ENCODE measurements at regions not wholly inside any gene's neighbourhood (a gene's known extent, or its start where the extent isn't known, plus 50 kb on each side); places are given as distances from the start of the nearest gene placed in this dataset.

DNA sequence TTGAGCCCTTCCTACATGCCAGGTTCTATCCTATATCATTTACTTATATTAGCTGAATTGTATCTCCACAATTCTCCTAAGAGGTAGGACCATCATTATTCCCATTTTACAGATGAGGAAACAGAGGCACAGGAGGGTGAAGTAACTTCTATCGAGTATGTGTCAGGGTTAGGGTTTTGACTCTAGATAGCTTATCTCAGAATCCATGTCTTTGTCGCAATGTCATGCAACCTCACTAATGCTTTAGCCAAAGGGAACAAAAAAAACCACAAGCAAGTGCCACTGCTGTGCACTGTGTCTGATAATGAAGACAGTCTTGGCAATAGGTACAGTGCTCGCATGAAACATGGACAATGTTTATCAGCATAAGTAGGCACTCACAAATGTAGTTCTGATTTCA, 95.4 kb upstream of the CLDN14 start:
- H3K36me3 ChIP-seq (replicated peaks; ENCODE audit: low read depth, low read length): no peaks in the 10 kb centered on the region
- no peak overlapping the region for H3K4me2 ChIP-seq (ENCODE audit: low read length)
- peaks cover 6% of the 10 kb centered on the region; the same call in 1 of the 2 replicates for H3K4me1 ChIP-seq (ENCODE audit: low read length)
- no peak overlapping the region for H3K27ac ChIP-seq (ENCODE audit: low read length)
- H2AFZ ChIP-seq (ENCODE audit: low read depth, low read length): no peak overlapping the region
- TF ChIP-seq, protein P1, sequence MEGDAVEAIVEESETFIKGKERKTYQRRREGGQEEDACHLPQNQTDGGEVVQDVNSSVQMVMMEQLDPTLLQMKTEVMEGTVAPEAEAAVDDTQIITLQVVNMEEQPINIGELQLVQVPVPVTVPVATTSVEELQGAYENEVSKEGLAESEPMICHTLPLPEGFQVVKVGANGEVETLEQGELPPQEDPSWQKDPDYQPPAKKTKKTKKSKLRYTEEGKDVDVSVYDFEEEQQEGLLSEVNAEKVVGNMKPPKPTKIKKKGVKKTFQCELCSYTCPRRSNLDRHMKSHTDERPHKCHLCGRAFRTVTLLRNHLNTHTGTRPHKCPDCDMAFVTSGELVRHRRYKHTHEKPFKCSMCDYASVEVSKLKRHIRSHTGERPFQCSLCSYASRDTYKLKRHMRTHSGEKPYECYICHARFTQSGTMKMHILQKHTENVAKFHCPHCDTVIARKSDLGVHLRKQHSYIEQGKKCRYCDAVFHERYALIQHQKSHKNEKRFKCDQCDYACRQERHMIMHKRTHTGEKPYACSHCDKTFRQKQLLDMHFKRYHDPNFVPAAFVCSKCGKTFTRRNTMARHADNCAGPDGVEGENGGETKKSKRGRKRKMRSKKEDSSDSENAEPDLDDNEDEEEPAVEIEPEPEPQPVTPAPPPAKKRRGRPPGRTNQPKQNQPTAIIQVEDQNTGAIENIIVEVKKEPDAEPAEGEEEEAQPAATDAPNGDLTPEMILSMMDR (IDR thresholded peaks at IDR 0.05; ENCODE audit: low read depth, low read length): no peak
- no peak for TF ChIP-seq EZH2phosphoT487 (IDR thresholded peaks at IDR 0.05; ENCODE audit: low read depth)
- H3K27me3 ChIP-seq (ENCODE audit: low read depth, low read length): no peaks in the 10 kb centered on the region
- H3K4me3 ChIP-seq (ENCODE audit: low read length): no peak overlapping the region
- H4K20me1 ChIP-seq (ENCODE audit: insufficient read depth, low read length): no peaks in the 10 kb centered on the region
- no peaks in the 10 kb centered on the region for H3K79me2 ChIP-seq (ENCODE audit: low read length)
- H3K9me3 ChIP-seq (ENCODE audit: insufficient read depth, low read length): no peaks in the 10 kb centered on the region
- H3K9ac ChIP-seq (ENCODE audit: low read length): no peak overlapping the region

DNA sequence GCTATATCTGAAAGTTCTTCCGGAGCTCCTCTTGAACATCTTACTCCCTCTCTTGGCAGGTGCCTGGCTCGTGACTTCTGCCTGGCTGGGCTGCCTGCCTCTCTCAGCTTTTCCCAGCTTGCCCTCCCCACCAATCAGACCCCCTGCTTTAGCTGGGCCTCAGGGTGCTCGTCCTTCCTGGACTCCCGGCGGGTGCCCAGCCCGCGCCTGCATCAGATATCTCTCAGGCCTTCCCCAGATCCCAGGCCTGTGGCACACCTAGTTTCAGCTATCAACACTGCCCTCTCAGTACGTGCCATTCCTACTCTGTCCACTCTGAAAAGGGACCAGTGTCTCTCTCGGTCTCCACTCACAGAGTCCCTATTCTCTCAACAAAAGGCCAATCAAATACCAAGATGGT, 96.5 kb upstream of the CLDN14 start:
- no peaks in the 10 kb centered on the region for H3K27me3 ChIP-seq (ENCODE audit: low read depth, low read length)
- no peak overlapping the region for H3K4me3 ChIP-seq (ENCODE audit: low read length)
- no peaks in the 10 kb centered on the region for H3K36me3 ChIP-seq (replicated peaks; ENCODE audit: low read depth, low read length)
- no peak overlapping the region for H3K27ac ChIP-seq (ENCODE audit: low read length)
- no peak overlapping the region for H3K4me2 ChIP-seq (ENCODE audit: low read length)
- H4K20me1 ChIP-seq (ENCODE audit: insufficient read depth, low read length): no peaks in the 10 kb centered on the region
- no peak overlapping the region for H3K9ac ChIP-seq (ENCODE audit: low read length)
- H3K9me3 ChIP-seq (ENCODE audit: insufficient read depth, low read length): no peaks in the 10 kb centered on the region
- no peak overlapping the region for H2AFZ ChIP-seq (ENCODE audit: low read depth, low read length)
- no peaks in the 10 kb centered on the region for H3K79me2 ChIP-seq (ENCODE audit: low read length)
- TF ChIP-seq, protein P1 (IDR thresholded peaks at IDR 0.05; ENCODE audit: low read depth, low read length): no peak
- TF ChIP-seq EZH2phosphoT487 (IDR thresholded peaks at IDR 0.05; ENCODE audit: low read depth): no peak
- H3K4me1 ChIP-seq (ENCODE audit: low read length): peaks cover 6% of the 10 kb centered on the region

DNA sequence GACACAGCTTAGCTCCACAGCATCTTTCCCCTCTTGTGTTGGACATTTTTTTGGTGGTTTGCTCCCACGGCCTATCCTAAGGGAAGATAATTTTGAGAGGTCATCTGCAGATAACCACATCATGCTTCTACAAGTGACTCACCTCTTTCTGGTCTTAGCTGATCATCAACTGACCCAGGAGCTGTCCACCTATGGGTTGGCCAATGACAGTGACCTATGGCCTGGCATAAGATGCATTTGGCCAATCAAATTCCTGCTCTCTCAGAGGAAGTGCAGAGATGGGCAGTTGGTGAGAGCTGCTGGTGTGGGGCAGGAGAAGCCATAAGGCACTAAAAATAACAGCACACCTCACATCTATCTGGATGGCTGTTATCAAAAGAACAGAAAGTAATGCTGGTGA, 100.0 kb upstream of the CLDN14 start:
- no peaks in the 10 kb centered on the region for H3K9me3 ChIP-seq (ENCODE audit: insufficient read depth, low read length)
- H3K4me1 ChIP-seq (ENCODE audit: low read length): peaks cover 27% of the 10 kb centered on the region
- no peaks in the 10 kb centered on the region for H4K20me1 ChIP-seq (ENCODE audit: insufficient read depth, low read length)
- TF ChIP-seq EZH2phosphoT487 (IDR thresholded peaks at IDR 0.05; ENCODE audit: low read depth): no peak
- TF ChIP-seq, protein P1 (IDR thresholded peaks at IDR 0.05; ENCODE audit: low read depth, low read length): no peak
- H3K27ac ChIP-seq (ENCODE audit: low read length): no peak overlapping the region
- H3K9ac ChIP-seq (ENCODE audit: low read length): no peak overlapping the region
- H3K4me2 ChIP-seq (ENCODE audit: low read length): no peak overlapping the region
- H3K27me3 ChIP-seq (ENCODE audit: low read depth, low read length): no peaks in the 10 kb centered on the region
- no peaks in the 10 kb centered on the region for H3K79me2 ChIP-seq (ENCODE audit: low read length)
- no peaks in the 10 kb centered on the region for H3K36me3 ChIP-seq (replicated peaks; ENCODE audit: low read depth, low read length)
- no peak overlapping the region for H3K4me3 ChIP-seq (ENCODE audit: low read length)
- no peak overlapping the region for H2AFZ ChIP-seq (ENCODE audit: low read depth, low read length)

DNA sequence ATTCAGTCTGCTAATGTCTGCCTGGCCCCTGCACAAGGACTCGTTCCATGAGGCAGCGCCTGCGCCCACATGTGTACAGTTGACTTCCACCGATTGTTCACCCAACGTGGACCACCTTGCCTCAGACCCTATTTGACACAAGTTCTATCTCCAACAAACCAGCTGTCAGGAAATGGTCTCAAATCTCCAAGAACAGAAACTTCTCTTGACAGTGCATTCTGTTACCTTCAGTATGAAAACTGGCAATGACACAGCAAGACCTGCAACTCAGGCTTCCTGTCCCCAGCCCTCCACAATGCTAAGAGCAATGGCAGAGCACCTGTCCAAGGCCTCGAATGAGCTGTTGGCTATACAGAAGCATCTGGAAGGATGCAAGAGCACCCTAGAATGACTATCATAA, 102.3 kb upstream of the CLDN14 start:
- H3K9ac ChIP-seq (ENCODE audit: low read length): no peak overlapping the region
- no peaks in the 10 kb centered on the region for H3K27me3 ChIP-seq (ENCODE audit: low read depth, low read length)
- H3K4me3 ChIP-seq (ENCODE audit: low read length): no peak overlapping the region
- H3K36me3 ChIP-seq (replicated peaks; ENCODE audit: low read depth, low read length): no peaks in the 10 kb centered on the region
- H2AFZ ChIP-seq (ENCODE audit: low read depth, low read length): no peak overlapping the region
- H3K4me1 ChIP-seq (ENCODE audit: low read length): peaks cover 33% of the 10 kb centered on the region
- H3K27ac ChIP-seq (ENCODE audit: low read length): no peak overlapping the region
- no peaks in the 10 kb centered on the region for H4K20me1 ChIP-seq (ENCODE audit: insufficient read depth, low read length)
- H3K79me2 ChIP-seq (ENCODE audit: low read length): no peaks in the 10 kb centered on the region
- no peak overlapping the region for H3K4me2 ChIP-seq (ENCODE audit: low read length)
- no peaks in the 10 kb centered on the region for H3K9me3 ChIP-seq (ENCODE audit: insufficient read depth, low read length)
- TF ChIP-seq, protein P1 (IDR thresholded peaks at IDR 0.05; ENCODE audit: low read depth, low read length): no peak
- no peak for TF ChIP-seq EZH2phosphoT487 (IDR thresholded peaks at IDR 0.05; ENCODE audit: low read depth)
